HG03378 (cell line): ENCODE measurements at regions not wholly inside any gene's neighbourhood (a gene's known extent, or its start where the extent isn't known, plus 50 kb on each side); places are given as distances from the start of the nearest gene placed in this dataset.
A peak's percentile ranks its signal among the peaks of the same experiment; 100 is the strongest.

ENCODE experiments used
- ATAC-seq: cut with Tn5 transposase; IDR thresholded peaks from one replicate; pipeline ENCODE4 v1.9.1; 2021; ENCODE audit warnings: mild to moderate bottlenecking, moderate library complexity; ENCODE audit not compliant: unreplicated experiment

DNA sequence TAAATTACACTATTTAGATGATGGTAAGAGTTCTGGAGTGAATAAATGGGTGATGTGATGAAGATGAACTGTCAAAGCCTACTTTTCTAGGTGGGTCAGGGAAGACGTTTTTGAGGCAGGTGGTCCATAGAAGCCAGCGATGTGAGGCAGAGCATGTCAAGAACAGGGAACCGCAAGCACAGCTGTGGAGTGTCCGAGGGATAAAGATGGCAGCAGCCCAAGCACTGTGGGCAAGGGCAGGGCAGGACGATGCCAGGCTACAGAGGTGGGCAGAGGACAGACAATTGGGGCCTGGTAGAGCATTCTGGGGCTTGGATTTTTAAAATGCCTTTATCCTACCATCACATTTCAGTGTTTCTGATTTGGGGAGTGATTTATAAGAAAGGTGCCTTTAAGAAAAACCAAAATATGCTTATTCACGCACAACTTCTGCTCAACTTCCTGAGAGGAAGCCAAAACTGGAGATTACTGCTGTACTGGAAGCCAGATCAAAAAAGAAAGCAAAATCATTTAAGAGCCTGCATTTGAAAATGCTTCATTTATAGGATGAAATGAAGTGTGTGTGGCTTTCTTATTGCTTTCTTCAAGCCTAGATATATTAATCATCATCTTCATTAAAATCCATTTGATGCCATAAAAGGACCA is 119.0 kb upstream of the WDR17 start:
- ATAC-seq, result no peak

- no peak for ATAC-seq
These were observed 118.4 kb upstream of the WDR17 start for GRCh38 chr4:175947117-175947722.

- no peak for ATAC-seq
These were observed 113.8 kb upstream of the WDR17 start for GRCh38 chr4:175951794-175952193.

DNA sequence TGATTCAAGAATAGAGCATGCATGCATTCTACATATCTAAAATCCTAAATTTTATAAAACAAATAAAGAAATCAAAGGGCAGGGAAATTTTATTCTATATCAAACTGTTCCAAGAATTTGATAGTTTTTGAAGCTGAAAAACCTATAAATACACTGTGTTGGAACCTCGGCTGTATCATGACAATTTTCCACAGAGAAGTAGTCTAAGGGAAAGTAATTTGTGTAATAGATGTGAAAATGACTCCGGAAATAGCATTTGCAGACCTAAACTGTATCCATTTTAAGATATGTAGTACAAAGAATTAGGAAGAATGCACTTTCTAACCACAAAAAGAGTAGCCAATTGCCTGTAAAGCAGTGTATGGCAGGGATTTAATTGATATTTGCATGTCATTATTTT is 112.5 kb upstream of the WDR17 start:
- ATAC-seq, result no peak

DNA sequence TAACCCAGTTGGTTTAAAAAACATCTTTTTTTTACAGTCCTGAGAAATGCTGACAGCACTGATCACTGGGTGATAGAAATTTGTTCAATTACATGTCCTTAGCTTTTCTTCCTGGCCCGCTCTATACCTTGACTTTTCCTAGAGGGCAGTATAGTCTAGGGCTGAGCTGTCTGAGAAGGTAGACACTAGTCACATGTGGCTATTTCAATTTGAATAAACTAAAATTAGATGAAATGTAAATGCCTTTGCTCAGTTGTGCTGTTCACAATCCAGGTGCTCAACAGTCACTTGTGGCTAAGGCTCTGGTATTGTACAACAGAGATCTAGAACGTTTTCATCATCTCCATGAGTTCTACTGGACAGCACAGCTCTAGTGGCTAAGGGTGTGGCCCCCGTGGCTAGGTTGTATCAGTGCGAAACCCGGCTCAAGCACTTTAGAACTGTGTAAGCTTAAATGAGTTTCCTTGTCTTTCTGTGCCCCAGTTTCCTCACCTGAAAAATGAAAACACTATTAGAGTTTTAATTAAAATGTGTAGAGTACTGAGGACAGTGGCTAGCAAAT is 111.6 kb upstream of the WDR17 start:
- ATAC-seq, result peak; percentile 90

DNA sequence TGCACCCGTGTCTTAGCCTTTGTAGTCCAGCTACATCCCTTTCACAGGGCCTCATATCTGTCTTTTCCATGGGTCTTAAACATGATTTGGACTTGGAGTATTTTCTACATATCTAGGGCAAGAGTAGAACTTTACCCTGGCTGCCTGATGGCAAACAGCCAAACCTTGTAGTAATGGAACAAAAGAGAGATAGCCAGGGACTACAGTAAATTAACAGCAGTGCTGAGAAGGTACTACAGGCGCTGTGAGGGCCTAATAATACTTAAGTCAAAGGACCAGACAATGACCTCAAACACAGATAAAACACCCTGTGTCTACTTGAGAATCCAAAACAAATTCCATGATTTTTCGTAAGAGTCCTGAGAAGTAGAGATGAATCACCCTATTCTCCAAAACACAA is 111.0 kb upstream of the WDR17 start:
- ATAC-seq, result no peak

DNA sequence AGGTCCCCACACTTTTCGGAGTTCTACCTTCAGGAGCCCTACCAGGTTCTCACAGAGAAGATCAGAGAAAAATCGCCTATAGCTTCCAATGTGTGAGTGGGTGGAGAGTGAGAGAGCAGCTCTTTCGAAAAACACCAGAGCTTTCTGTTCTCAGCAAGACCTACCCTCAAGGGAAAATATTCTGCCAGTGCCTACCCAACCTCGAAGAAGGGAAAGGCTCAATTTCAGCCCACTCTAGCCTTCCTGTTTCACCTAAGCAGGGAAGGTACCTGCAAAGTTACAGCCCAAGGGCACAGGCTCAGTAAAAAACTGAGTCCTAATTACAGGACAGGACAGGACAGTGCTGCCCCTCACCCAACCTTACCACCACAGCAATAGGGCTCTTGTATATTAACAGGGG is 104.0 kb upstream of the WDR17 start:
- ATAC-seq, result peak; percentile 98

- ATAC-seq, result no peak
These were observed 95.6 kb upstream of the WDR17 start for GRCh38 chr4:175970072-175970471.

DNA sequence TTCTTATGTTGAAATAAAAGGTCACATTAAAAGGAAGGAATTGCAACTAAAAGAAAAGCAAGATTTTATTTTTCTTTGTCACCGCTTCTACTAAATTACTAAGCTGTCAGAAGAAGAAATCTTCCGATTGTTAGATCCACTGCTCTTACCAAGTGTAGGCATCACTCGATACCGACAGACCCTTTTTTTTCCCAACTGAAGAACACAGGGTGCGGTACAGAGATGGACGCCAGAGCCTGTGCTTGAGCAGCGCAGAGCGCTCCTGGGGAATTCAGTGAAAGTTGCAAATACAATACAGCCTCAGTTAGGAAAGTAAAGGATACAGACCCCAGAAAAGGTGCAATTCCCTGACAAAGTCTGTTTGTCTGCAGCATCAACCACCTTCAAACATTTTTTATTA is 94.9 kb upstream of the WDR17 start:
- no peak for ATAC-seq

- no peak for ATAC-seq
These were observed 94.1 kb upstream of the WDR17 start for GRCh38 chr4:175971388-175972179.

DNA sequence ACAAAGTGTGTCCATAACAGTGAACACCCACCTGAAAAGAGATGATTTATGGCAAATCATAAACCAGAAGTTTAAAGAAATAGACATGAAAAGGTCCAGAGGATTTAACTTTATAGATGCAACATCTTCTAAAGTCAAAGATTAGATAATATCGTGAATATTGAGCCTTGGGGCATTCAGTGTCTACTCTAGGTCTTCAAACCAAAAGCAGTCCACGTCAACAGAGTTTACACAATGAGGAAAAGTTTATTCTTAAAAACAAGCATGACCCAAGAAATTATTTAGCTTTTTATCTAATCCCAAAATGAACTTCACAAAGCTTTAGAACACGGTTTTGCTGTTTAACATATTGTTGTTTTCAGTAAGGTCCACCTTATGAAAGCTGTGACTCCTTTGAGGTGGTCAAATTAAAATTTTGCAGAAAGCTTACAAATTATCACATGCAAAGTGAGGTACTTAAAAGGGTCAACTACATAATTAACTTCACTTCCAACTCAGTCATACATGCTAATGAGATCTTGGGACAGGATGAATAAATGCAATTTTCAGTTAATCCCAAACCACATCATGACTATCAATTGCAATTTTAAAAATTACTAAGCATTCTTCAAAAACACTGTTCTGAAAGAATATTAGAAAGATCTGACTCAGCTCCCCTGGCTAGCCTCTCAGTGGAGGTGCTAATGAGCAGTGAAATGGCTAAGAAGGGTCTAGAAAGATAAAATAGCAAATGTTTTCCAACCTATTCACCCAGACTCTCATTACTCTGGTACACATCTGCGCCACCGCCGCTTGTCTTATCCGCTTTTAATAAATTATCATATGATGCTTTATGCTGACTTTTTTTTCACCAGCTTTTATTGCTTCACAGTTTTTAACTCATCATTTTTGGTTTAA is 92.4 kb upstream of the WDR17 start:
- no peak for ATAC-seq

DNA sequence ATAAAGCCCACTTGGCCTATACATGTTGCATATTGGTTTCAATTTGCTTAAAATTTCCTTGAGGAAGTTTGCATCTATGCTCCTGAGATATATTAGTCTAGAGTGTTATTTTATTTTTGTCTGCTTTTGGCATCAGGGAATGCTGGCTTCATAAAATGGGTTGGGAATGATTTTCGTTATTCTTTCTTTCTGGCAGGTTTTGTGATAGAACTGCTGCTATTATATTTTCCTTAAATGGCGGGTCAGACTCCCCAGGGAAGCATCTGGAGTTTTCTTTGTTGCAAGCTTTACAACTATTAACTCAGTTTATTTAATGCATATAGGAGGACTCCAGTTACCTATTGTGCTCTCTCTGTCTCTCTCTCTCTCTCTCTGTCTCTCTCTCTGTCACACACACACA is 82.0 kb upstream of the WDR17 start:
- no peak for ATAC-seq

DNA sequence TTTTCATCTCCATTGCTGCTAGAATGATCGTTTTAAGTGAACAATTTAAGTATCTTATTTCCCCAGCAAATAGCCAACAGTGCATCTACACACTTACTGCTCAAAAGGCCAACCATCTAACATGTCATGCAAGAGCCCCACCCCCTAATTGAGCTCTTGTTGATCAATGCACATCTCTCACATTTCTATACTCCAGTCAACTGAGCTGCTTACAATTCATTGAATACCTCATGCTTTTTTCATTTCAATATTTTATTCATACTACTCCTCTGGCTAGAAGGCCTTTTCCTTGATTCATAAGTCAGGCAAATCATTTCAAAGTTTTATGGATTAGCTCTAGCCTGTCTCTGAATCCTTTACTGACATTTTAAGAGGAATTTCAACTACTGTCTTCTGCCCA is 79.0 kb upstream of the WDR17 start:
- ATAC-seq, result no peak

DNA sequence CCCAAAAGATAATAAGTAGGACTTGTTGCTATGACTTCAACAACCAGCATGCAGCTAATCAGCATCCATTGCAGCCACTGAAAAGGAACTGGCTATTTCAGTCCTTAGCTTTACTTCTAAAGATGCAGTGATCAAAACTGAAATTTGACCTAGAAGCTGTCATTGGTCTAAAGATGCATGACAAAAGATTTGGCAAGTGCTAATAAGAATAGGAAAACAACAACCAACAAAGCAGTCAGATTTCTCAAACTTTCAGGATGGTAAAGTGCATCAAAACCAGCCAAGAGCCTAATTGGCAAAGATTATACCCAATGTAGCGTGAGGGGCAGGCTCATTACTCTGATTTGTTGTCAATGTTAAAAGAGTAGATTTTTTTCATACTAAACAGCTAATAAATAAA is 77.1 kb upstream of the WDR17 start:
- no peak for ATAC-seq

- no peak for ATAC-seq
These were observed 69.4 kb upstream of the WDR17 start for GRCh38 chr4:175996206-175996605.

GRCh38 chr4:175997291-175997690 is 68.3 kb upstream of the WDR17 start:
- no peak for ATAC-seq

- ATAC-seq, result no peak
These were observed 66.9 kb upstream of the WDR17 start for GRCh38 chr4:175998782-175999181.

GRCh38 chr4:175999944-176000343 is 65.7 kb upstream of the WDR17 start:
- no peak for ATAC-seq

DNA sequence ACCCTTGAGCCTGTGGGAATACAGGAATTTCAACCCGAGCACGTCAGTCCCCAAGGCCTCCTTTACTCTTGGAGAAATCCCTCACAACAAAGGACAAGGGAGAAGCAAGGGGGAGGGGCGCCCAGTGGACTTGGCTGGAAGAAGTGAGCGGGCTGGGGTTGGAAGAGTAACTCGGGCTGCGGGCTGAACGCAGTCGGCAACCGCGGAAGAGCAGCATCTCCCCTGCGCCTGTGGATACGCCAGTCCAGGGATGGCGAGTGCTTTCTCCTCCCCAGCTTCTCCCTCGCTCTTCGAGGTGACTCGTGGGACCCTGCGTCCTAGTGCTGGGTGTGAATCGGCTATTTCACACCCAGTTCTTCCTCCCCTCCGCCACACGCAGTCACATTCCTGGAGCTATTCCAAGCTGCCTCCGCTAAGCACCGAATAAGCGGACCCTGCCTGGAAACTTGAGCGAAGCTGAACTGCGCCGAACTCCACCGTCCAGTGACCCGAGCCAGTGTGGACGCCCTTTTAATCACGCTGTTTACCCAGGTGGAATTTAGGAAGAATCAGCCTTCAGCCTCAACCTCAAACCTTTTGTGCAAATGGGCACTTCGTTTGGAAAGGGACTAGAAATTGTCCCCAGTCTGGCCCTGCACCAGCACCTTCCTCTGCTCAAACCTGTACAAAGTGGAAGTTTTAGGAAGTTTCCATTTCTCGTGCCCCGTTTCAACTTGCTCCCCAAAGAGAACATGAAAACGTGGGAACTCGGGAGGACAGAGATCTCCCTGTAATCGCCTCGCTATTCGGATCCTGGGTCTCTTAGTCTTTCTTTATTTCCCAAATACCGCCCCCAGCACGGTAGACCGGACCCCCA is 64.3 kb upstream of the WDR17 start:
- ATAC-seq, result no peak

GRCh38 chr4:176002007-176002613 is 63.5 kb upstream of the WDR17 start:
- ATAC-seq, result peak; percentile 60
